ENCODE measurements at regions not wholly inside any gene's neighbourhood (a gene's known extent, or its start where the extent isn't known, plus 50 kb on each side); places are given as distances from the start of the nearest gene placed in this dataset.

DNA sequence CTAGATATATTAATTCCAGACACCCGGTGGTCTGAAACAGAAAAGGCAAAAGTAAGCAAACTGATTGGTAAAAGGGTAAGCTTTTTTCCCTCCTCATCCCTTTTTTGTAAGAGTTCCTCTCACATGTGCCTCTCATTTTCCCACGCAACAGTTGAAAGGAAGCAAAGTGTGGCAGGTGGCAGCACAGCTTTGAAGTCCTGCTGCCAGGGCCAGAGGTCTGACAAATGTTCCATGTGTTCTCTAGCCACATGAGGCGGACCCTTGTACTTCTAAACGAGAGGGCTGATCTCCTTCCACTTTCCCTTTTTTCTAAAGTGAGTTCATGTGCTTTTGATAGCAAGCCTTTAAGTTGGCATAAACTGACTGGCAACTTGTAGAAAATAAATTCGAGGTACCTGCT, 217.5 kb downstream of the POLR1F start:
- TF ChIP-seq, protein P1, sequence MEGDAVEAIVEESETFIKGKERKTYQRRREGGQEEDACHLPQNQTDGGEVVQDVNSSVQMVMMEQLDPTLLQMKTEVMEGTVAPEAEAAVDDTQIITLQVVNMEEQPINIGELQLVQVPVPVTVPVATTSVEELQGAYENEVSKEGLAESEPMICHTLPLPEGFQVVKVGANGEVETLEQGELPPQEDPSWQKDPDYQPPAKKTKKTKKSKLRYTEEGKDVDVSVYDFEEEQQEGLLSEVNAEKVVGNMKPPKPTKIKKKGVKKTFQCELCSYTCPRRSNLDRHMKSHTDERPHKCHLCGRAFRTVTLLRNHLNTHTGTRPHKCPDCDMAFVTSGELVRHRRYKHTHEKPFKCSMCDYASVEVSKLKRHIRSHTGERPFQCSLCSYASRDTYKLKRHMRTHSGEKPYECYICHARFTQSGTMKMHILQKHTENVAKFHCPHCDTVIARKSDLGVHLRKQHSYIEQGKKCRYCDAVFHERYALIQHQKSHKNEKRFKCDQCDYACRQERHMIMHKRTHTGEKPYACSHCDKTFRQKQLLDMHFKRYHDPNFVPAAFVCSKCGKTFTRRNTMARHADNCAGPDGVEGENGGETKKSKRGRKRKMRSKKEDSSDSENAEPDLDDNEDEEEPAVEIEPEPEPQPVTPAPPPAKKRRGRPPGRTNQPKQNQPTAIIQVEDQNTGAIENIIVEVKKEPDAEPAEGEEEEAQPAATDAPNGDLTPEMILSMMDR (IDR thresholded peaks at IDR 0.05): no peak
- no peak for TF ChIP-seq POLR2A (IDR thresholded peaks at IDR 0.05)

Data from Peyer's patch (tissue), 4 donors.